Hepatocyte (in vitro differentiated cells): ENCODE measurements at regions not wholly inside any gene's neighbourhood (a gene's known extent, or its start where the extent isn't known, plus 50 kb on each side); places are given as distances from the start of the nearest gene placed in this dataset.

Experiments used
- DNase-seq: peaks from one replicate; pipeline ENCODE4 v3.0.0-alpha.2; 2016; ENCODE audit warnings: low spot score
- H2AFZ ChIP-seq: fragments of 200-600 bp; sonication (generic); 2 replicates; pipeline ENCODE4 v1.6.0; 2016; ENCODE audit warnings: antibody characterized with exemption, mild to moderate bottlenecking
- H3K27ac ChIP-seq: fragments of 200-600 bp; sonication (generic); 2 replicates; pipeline ENCODE4 v1.5.1; 2016; ENCODE audit warnings: mild to moderate bottlenecking
- H3K27me3 ChIP-seq: fragments of 200-600 bp; sonication (generic); 2 replicates; pipeline ENCODE4 v1.6.1; 2016
- H3K36me3 ChIP-seq: fragments of 200-600 bp; sonication (generic); replicated peaks from 2 replicates; pipeline ENCODE4 v1.5.1; 2016; ENCODE audit warnings: low read depth; ENCODE audit not compliant: insufficient read depth
- H3K4me1 ChIP-seq: fragments of 200-600 bp; sonication (generic); 2 replicates; pipeline ENCODE4 v1.5.1; 2016; ENCODE audit warnings: mild to moderate bottlenecking, moderate library complexity; ENCODE audit not compliant: insufficient read depth
- H3K4me2 ChIP-seq: fragments of 200-600 bp; sonication (generic); 2 replicates; pipeline ENCODE4 v1.6.0; 2016
- H3K4me3 ChIP-seq: fragments of 200-600 bp; sonication (generic); 2 replicates; pipeline ENCODE4 v1.5.1; 2016; ENCODE audit warnings: mild to moderate bottlenecking
- H3K79me2 ChIP-seq: fragments of 200-600 bp; sonication (generic); 2 replicates; pipeline ENCODE4 v1.6.0; 2017; ENCODE audit warnings: mild to moderate bottlenecking
- H3K9me2 ChIP-seq: fragments of 200-600 bp; sonication (generic); replicated peaks from 2 replicates; pipeline ENCODE4 v1.6.0; 2017; ENCODE audit warnings: mild to moderate bottlenecking; ENCODE audit not compliant: insufficient read depth
- H3K9me3 ChIP-seq: fragments of 200-600 bp; sonication (generic); 2 replicates; pipeline ENCODE4 v1.5.1; 2016; ENCODE audit warnings: low read depth, mild to moderate bottlenecking
- H4K20me1 ChIP-seq: fragments of 200-600 bp; sonication (generic); 2 replicates; pipeline ENCODE4 v1.6.0; 2016; ENCODE audit warnings: mild to moderate bottlenecking; ENCODE audit not compliant: insufficient read depth, poor library complexity, severe bottlenecking
- CTCF ChIP-seq: fragments of 200-600 bp; sonication (generic); IDR thresholded peaks from 2 replicates; pipeline ENCODE4 v1.5.1; 2016; ENCODE audit warnings: antibody characterized with exemption, mild to moderate bottlenecking; ENCODE audit not compliant: poor library complexity
- EZH2 ChIP-seq: fragments of 200-600 bp; sonication (generic); IDR thresholded peaks from 2 replicates; pipeline ENCODE4 v1.6.1; 2016; ENCODE audit warnings: antibody characterized with exemption, mild to moderate bottlenecking, borderline replicate concordance
- EZH2phosphoT487 ChIP-seq: fragments of 200-600 bp; sonication (generic); IDR thresholded peaks from one replicate; pipeline ENCODE4 v1.6.1; 2018; ENCODE audit warnings: antibody characterized with exemption, mild to moderate bottlenecking, low read depth, moderate library complexity; ENCODE audit not compliant: unreplicated experiment, severe bottlenecking
- WGBS: methylation state at CpG from one replicate; pipeline ENCODE4 v1.1.6; 2016; ENCODE audit warnings: low lambda C conversion rate; ENCODE audit errors: missing lambda C conversion rate; 5-methylcytosine and 5-hydroxymethylcytosine counted together

- H3K9me2 ChIP-seq, result no peaks in the 10 kb centered on the region
- H3K9me3 ChIP-seq, result no peaks in the 10 kb centered on the region
- peak overlapping the region; percentile 37 for H3K4me2 ChIP-seq
- H2AFZ ChIP-seq, result peak overlapping the region; percentile 27
- H3K27ac ChIP-seq, result peak overlapping the region; percentile 69
- H4K20me1 ChIP-seq, result no peaks in the 10 kb centered on the region
- H3K79me2 ChIP-seq, result no peaks in the 10 kb centered on the region
- H3K4me1 ChIP-seq, result peaks cover 5% of the 10 kb centered on the region
- H3K27me3 ChIP-seq, result no peaks in the 10 kb centered on the region
- TF ChIP-seq EZH2, result no peak
- peak; percentile 56 for DNase-seq
- H3K36me3 ChIP-seq, result no peaks in the 10 kb centered on the region
- WGBS, result 44% methylated on average over 3 of the region's 3 CpGs
- no peak overlapping the region for H3K4me3 ChIP-seq
These were observed 706.0 kb downstream of the KCNJ3 start for GRCh38 chr2:155404433-155405002.

DNA sequence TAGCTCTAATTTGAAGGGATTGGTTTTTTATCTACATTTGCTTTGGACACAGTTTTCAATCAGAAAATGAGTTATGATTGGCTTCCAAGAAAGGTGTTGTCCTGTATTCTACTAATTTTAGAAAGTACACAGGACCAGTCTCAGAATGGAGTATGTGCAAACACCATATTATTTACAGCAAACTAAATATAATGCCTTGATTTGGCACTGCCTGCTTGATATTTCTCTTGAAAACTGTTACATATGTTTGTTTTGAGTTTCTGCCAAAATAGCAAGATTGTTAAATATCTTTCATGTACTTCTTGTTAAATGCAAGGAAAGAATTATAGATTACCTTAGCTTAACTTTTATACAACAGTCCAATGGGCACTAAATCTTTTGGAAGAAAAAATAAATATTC, 694.9 kb downstream of the KCNJ3 start:
- H3K9me2 ChIP-seq, result no peaks in the 10 kb centered on the region
- H3K36me3 ChIP-seq, result no peaks in the 10 kb centered on the region
- H2AFZ ChIP-seq, result no peak overlapping the region
- no peak overlapping the region for H3K27ac ChIP-seq
- H3K4me3 ChIP-seq, result no peak overlapping the region
- TF ChIP-seq EZH2phosphoT487, result no peak
- TF ChIP-seq CTCF, result no peak
- no peak for TF ChIP-seq EZH2
- no peaks in the 10 kb centered on the region for H3K27me3 ChIP-seq
- H4K20me1 ChIP-seq, result no peaks in the 10 kb centered on the region
- no peak for DNase-seq
- H3K4me2 ChIP-seq, result no peak overlapping the region
- H3K4me1 ChIP-seq, result no peaks in the 10 kb centered on the region
- no peaks in the 10 kb centered on the region for H3K9me3 ChIP-seq
- H3K79me2 ChIP-seq, result no peaks in the 10 kb centered on the region

DNA sequence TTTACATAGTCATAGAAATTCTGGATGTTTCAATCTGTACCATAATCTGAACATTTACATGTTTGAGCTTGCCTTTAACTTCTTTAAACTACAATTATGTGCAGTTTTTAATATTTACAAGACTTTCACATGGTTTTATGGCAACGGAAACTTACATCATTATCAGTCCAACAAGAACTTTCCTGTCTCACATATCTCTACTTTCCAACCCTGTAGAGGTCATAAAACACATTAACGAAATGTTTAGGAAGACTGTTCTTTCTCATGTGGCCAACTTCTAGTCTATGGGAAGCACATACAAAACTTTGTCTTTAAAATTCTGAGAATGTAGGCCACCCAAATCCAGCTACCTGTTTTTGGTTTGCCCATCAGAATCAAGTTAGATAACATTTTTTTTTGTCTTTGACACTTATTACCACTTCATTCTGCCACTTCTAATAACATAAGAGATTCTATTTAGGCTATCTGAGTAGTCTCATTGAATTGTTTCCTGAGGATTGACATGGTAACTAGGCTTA, 693.2 kb downstream of the KCNJ3 start:
- no peak overlapping the region for H3K4me2 ChIP-seq
- no peaks in the 10 kb centered on the region for H3K79me2 ChIP-seq
- no peaks in the 10 kb centered on the region for H4K20me1 ChIP-seq
- no peaks in the 10 kb centered on the region for H3K9me2 ChIP-seq
- H3K27me3 ChIP-seq, result no peaks in the 10 kb centered on the region
- WGBS, result 51% methylated on average over 2 of the region's 2 CpGs
- no peak overlapping the region for H3K27ac ChIP-seq
- H3K4me1 ChIP-seq, result no peaks in the 10 kb centered on the region
- DNase-seq, result no peak
- no peak overlapping the region for H2AFZ ChIP-seq
- no peak for TF ChIP-seq EZH2
- TF ChIP-seq EZH2phosphoT487, result no peak
- no peak for TF ChIP-seq CTCF
- H3K36me3 ChIP-seq, result no peaks in the 10 kb centered on the region
- H3K4me3 ChIP-seq, result no peak overlapping the region
- no peaks in the 10 kb centered on the region for H3K9me3 ChIP-seq

DNA sequence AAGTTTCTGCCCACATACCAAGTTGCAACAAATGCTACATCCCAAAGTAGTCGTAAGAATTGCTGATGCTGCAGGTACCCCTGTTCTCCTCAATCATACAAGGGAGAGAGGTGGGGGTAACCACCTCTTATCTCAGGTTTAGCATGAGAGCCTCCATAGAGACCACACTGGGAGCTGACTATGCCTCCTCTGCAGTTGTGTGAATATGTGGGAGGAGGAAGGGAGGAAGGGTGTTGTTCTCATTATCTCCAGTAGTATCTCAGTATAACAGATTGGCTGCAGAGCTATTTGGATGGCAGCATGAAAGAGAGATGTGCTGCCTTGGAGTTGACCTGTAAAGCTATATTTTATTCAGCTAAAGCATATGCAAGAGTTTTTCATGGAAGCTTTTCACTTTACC, 690.7 kb downstream of the KCNJ3 start:
- no peaks in the 10 kb centered on the region for H3K4me1 ChIP-seq
- DNase-seq, result no peak
- no peak overlapping the region for H3K27ac ChIP-seq
- no peaks in the 10 kb centered on the region for H3K36me3 ChIP-seq
- TF ChIP-seq CTCF, result no peak
- no peak for TF ChIP-seq EZH2
- WGBS, result 92% methylated on average over 1 of the region's 1 CpG
- H3K27me3 ChIP-seq, result no peaks in the 10 kb centered on the region
- H3K9me2 ChIP-seq, result no peaks in the 10 kb centered on the region
- H3K79me2 ChIP-seq, result no peaks in the 10 kb centered on the region
- no peaks in the 10 kb centered on the region for H4K20me1 ChIP-seq
- no peak overlapping the region for H2AFZ ChIP-seq
- no peak overlapping the region for H3K4me2 ChIP-seq
- H3K4me3 ChIP-seq, result no peak overlapping the region
- no peaks in the 10 kb centered on the region for H3K9me3 ChIP-seq
